HCT116 (cell line): ENCODE measurements at regions not wholly inside any gene's neighbourhood (a gene's known extent, or its start where the extent isn't known, plus 50 kb on each side); places are given as distances from the start of the nearest gene placed in this dataset.

Experiments
- ATAC-seq: fragments of 200-7000 bp; cut with Tn5 transposase; 2 replicates; pipeline ENCODE4 v1.9.1; 2020; ENCODE audit warnings: mild to moderate bottlenecking, moderate library complexity
- BruUV-seq: library from RNA; stranded (reverse); fragments of 400-500 nt; replicated peaks from 2 replicates; lab custom pipeline; 2021; lab: Mats Ljungman, UMichigan
- CTCF ChIA-PET: fragments of 300-600 bp; sonication (Branson Sonifier 250); formaldehyde crosslinking; loops from one replicate; lab custom pipeline; 2021; ENCODE audit warnings: antibody characterized with exemption; lab: Charles Lee
- POLR2A ChIA-PET: fragments of 300-600, 350-600 bp; sonication (Branson Sonifier 250); formaldehyde crosslinking; loops from one replicate; lab custom pipeline; 2021; ENCODE audit warnings: antibody characterized with exemption; lab: Charles Lee
- RAD21 ChIA-PET, 2 experiments: fragments of 300-600 bp; sonication (Branson Sonifier 250); formaldehyde crosslinking; loops; one replicate each; lab custom pipeline; 2023; ENCODE audit warnings: low total read pairs in 2 of 2; ENCODE audit not compliant: uncharacterized antibody in 2 of 2, unreplicated experiment in 2 of 2, low non-redundant PET in 1 of 2; lab: Charles Lee
- DNase-seq: peaks from one replicate; pipeline ENCODE4 v3.0.0-alpha.2; 2010; ENCODE audit warnings: low read depth, low spot score
- H2AFZ ChIP-seq: fragments of 200-600 bp; shearing (Covaris generic), sonication (generic); 2 replicates; pipeline ENCODE4 v1.6.1; 2017; ENCODE audit warnings: low read depth, mixed run types, mixed read lengths, antibody characterized with exemption, low read length; ENCODE audit not compliant: poor library complexity, severe bottlenecking
- H3K27ac ChIP-seq: 2 replicates; pipeline ENCODE4 v1.5.1; 2012; ENCODE audit warnings: low read depth, low read length
- H3K27me3 ChIP-seq: fragments of 200-600 bp; sonication (generic); 2 replicates; pipeline ENCODE4 v1.6.1; 2016; ENCODE audit warnings: mixed run types, low read length, mixed read lengths; ENCODE audit not compliant: insufficient read depth
- H3K36me3 ChIP-seq, 2 experiments: fragments of 200-500 bp in 1 of 2; fragments of 200-600 bp in 1 of 2; sonication (Bioruptor generic) in 1 of 2; sonication (generic) in 1 of 2; 2 replicates each; pipeline versions ENCODE4 v1.5.1 to v1.6.1; 2014 to 2016; ENCODE audit warnings: low read length in 2 of 2, inconsistent platforms in 1 of 2, mixed read lengths in 1 of 2, mixed run types in 1 of 2; ENCODE audit not compliant: insufficient read depth in 2 of 2, control insufficient read depth in 1 of 2
- H3K4me1 ChIP-seq, 2 experiments: fragments of 200-600 bp in 1 of 2; sonication (generic) in 1 of 2; 2 replicates each; pipeline versions ENCODE4 v1.5.1 to v1.6.1; 2012 to 2017; ENCODE audit warnings: low read length in 2 of 2, inconsistent platforms in 1 of 2, mild to moderate bottlenecking in 1 of 2, mixed read lengths in 1 of 2, mixed run types in 1 of 2, moderate library complexity in 1 of 2; ENCODE audit not compliant: insufficient read depth in 2 of 2, control insufficient read depth in 1 of 2
- H3K4me2 ChIP-seq: fragments of 200-600 bp; sonication (generic); 2 replicates; pipeline ENCODE4 v1.6.1; 2017; ENCODE audit warnings: mixed run types, low read length, mixed read lengths
- H3K4me3 ChIP-seq, 2 experiments: fragments of 200-600 bp in 1 of 2; sonication (generic) in 1 of 2; replicated peaks in 1 of 2; 2 replicates each; pipeline ENCODE4 v1.5.1; 2011 to 2016; ENCODE audit warnings: low read length in 2 of 2, control low read depth in 1 of 2, low read depth in 1 of 2, mild to moderate bottlenecking in 1 of 2, mixed read lengths in 1 of 2, mixed run types in 1 of 2
- H3K79me2 ChIP-seq: fragments of 200-600 bp; sonication (generic); 2 replicates; pipeline ENCODE4 v1.6.1; 2017; ENCODE audit warnings: mild to moderate bottlenecking, mixed run types, low read length, moderate library complexity, mixed read lengths; ENCODE audit not compliant: insufficient read depth
- H3K9ac ChIP-seq: fragments of 200-600 bp; sonication (generic); 2 replicates; pipeline ENCODE4 v1.6.1; 2016; ENCODE audit warnings: low read length, mixed read lengths
- H3K9me2 ChIP-seq: fragments of 200-600 bp; sonication (generic), shearing (Covaris generic); 2 replicates; pipeline ENCODE4 v1.6.1; 2017; ENCODE audit warnings: mixed run types, mild to moderate bottlenecking, moderate library complexity; ENCODE audit not compliant: insufficient read depth
- H3K9me3 ChIP-seq, 2 experiments: fragments of 200-500 bp in 1 of 2; fragments of 200-600 bp in 1 of 2; sonication (Bioruptor generic) in 1 of 2; sonication (generic) in 1 of 2; 2 replicates each; pipeline ENCODE4 v1.6.1; 2014 to 2017; ENCODE audit warnings: low read length in 2 of 2, mixed read lengths in 2 of 2, inconsistent platforms in 1 of 2, low read depth in 1 of 2, mild to moderate bottlenecking in 1 of 2, mixed run types in 1 of 2, moderate library complexity in 1 of 2; ENCODE audit not compliant: control insufficient read depth in 1 of 2, insufficient read depth in 1 of 2
- H4K20me1 ChIP-seq: fragments of 200-600 bp; sonication (generic), shearing (Covaris generic); 2 replicates; pipeline ENCODE4 v1.6.1; 2017; ENCODE audit warnings: mixed run types, mild to moderate bottlenecking, moderate library complexity; ENCODE audit not compliant: insufficient read depth
- CEBPB ChIP-seq: IDR thresholded peaks from 2 replicates; pipeline ENCODE4 v1.6.1; 2012; ENCODE audit warnings: low read depth
- ELF1 ChIP-seq: IDR thresholded peaks from 2 replicates; pipeline ENCODE4 v1.6.1; 2012; ENCODE audit warnings: low read depth, borderline replicate concordance
- EZH2 ChIP-seq: fragments of 200-600 bp; sonication (generic); IDR thresholded peaks from 2 replicates; pipeline ENCODE4 v1.6.1; 2017; ENCODE audit warnings: antibody characterized with exemption, mixed run types
- EZH2phosphoT487 ChIP-seq: fragments of 200-600 bp; IDR thresholded peaks from 2 replicates; pipeline ENCODE4 v1.6.1; 2018; ENCODE audit warnings: antibody characterized with exemption, borderline replicate concordance
- JUND ChIP-seq: IDR thresholded peaks from 2 replicates; pipeline ENCODE4 v1.6.1; 2012
- POLR2A ChIP-seq: IDR thresholded peaks from 2 replicates; pipeline ENCODE4 v1.7.0; 2011; ENCODE audit warnings: borderline replicate concordance; ENCODE audit not compliant: insufficient read depth, insufficient read length; ENCODE audit errors: extremely low read depth
- POLR2AphosphoS5 ChIP-seq: IDR thresholded peaks from 2 replicates; pipeline ENCODE4 v1.6.1; 2011; ENCODE audit warnings: mild to moderate bottlenecking, low read depth, low read length, moderate library complexity
- SIN3A ChIP-seq: IDR thresholded peaks from 2 replicates; pipeline ENCODE4 v1.6.1; 2012; ENCODE audit warnings: low read depth
- SP1 ChIP-seq: IDR thresholded peaks from 2 replicates; pipeline ENCODE4 v1.6.1; 2012; ENCODE audit warnings: low read depth
- SRF ChIP-seq: IDR thresholded peaks from 2 replicates; pipeline ENCODE4 v1.6.1; 2012; ENCODE audit warnings: low read depth
- TCF7L2 ChIP-seq: IDR thresholded peaks from 2 replicates; pipeline ENCODE4 v1.7.0; 2011; ENCODE audit warnings: borderline replicate concordance, inconsistent platforms; ENCODE audit not compliant: insufficient read depth, insufficient read length; ENCODE audit errors: extremely low read depth
- YY1 ChIP-seq: IDR thresholded peaks from 2 replicates; pipeline ENCODE4 v1.6.1; 2011; ENCODE audit warnings: low read length, low read depth, moderate library complexity, mild to moderate bottlenecking; ENCODE audit not compliant: insufficient replicate concordance; ENCODE audit errors: extremely low read depth
- ZFX ChIP-seq: fragments of 450-650 bp; IDR thresholded peaks from 2 replicates; pipeline ENCODE4 v1.6.1; 2017
- ZNF274 ChIP-seq: fragments of 200-500 bp; sonication (Bioruptor generic); IDR thresholded peaks from 2 replicates; pipeline ENCODE4 v1.6.1; 2014; ENCODE audit warnings: mild to moderate bottlenecking, low read depth, low read length, inconsistent platforms
- intact Hi-C: fragments of 100-400 bp; cut with micrococcal nuclease; formaldehyde crosslinking; loops from 2 replicates; pipeline ENCODE4 v1.10.0; 2022
- TF ChIP-seq, protein P1 (sequence below): IDR thresholded peaks from 2 replicates; pipeline ENCODE4 v1.6.1; 2011; ENCODE audit warnings: mild to moderate bottlenecking, low read length, moderate library complexity; ENCODE audit not compliant: insufficient replicate concordance; ENCODE audit errors: extremely low read depth
- TF ChIP-seq, protein P2 (sequence below): IDR thresholded peaks from 2 replicates; pipeline ENCODE4 v1.6.1; 2012
- TF ChIP-seq, protein P3 (sequence below): IDR thresholded peaks from 2 replicates; pipeline ENCODE4 v1.6.1; 2012
- TF ChIP-seq, protein P4 (sequence below), 3 experiments: fragments of 200-600 bp in 1 of 3; sonication (generic) in 1 of 3; IDR thresholded peaks in 2 of 3; conservative IDR thresholded peaks in 1 of 3; 2 replicates each; pipeline ENCODE4 v1.5.1; 2012 to 2017; ENCODE audit warnings: low read depth in 2 of 3, low read length in 2 of 3, antibody characterized with exemption in 1 of 3, borderline replicate concordance in 1 of 3, control low read depth in 1 of 3, mild to moderate bottlenecking in 1 of 3, mixed read lengths in 1 of 3, mixed run types in 1 of 3, moderate library complexity in 1 of 3; ENCODE audit not compliant: insufficient read depth in 1 of 3
- TF ChIP-seq, protein P5 (sequence below): IDR thresholded peaks from 2 replicates; pipeline ENCODE4 v1.6.1; 2012; ENCODE audit warnings: low read depth

DNA sequence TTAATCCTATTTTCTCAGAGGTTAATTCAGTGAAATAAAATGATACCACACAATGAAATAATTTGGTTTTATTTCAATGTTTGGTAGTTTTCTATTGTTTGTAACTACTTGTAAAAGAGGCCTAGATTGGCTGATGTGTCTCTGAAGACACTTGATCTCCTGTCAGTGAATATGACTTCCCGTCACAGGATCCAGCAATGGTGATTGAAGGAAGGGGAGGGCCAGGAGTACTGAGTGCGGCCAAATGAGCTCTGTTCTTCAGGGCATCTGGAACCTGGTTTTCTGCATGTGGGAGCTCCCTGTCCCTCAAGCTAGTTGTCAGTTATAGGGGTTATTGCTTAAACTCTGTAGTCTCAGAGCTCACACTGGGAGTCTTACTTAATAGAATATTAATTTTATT lies 86.5 kb upstream of the OTUD4 start:
- intact Hi-C loops: no loop called here
- no peak for ATAC-seq
- ChIA-PET RAD21 (no interaction called here), POLR2A (no interaction called here), CTCF (no interaction called here)
- no peaks in the 10 kb centered on the region for H3K79me2 ChIP-seq
- no peaks in the 10 kb centered on the region for H3K9me3 ChIP-seq
- H3K4me1 ChIP-seq: no peaks in the 10 kb centered on the region
- no peak overlapping the region for H3K9ac ChIP-seq
- H3K27ac ChIP-seq: no peak overlapping the region
- H3K4me3 ChIP-seq: no peak overlapping the region
- H3K27me3 ChIP-seq: no peaks in the 10 kb centered on the region
- TF ChIP-seq POLR2A: no peak
- TF ChIP-seq POLR2AphosphoS5: no peak
- TF ChIP-seq CEBPB: no peak
- TF ChIP-seq, protein P1, sequence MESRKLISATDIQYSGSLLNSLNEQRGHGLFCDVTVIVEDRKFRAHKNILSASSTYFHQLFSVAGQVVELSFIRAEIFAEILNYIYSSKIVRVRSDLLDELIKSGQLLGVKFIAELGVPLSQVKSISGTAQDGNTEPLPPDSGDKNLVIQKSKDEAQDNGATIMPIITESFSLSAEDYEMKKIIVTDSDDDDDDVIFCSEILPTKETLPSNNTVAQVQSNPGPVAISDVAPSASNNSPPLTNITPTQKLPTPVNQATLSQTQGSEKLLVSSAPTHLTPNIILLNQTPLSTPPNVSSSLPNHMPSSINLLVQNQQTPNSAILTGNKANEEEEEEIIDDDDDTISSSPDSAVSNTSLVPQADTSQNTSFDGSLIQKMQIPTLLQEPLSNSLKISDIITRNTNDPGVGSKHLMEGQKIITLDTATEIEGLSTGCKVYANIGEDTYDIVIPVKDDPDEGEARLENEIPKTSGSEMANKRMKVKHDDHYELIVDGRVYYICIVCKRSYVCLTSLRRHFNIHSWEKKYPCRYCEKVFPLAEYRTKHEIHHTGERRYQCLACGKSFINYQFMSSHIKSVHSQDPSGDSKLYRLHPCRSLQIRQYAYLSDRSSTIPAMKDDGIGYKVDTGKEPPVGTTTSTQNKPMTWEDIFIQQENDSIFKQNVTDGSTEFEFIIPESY: no peak
- no peak for TF ChIP-seq YY1
- no peak for TF ChIP-seq ELF1
- no peak for TF ChIP-seq SP1
- TF ChIP-seq ZFX: no peak
- TF ChIP-seq, protein P2, sequence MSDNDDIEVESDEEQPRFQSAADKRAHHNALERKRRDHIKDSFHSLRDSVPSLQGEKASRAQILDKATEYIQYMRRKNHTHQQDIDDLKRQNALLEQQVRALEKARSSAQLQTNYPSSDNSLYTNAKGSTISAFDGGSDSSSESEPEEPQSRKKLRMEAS: no peak
- TF ChIP-seq, protein P3, sequence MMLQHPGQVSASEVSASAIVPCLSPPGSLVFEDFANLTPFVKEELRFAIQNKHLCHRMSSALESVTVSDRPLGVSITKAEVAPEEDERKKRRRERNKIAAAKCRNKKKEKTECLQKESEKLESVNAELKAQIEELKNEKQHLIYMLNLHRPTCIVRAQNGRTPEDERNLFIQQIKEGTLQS: no peak
- no peak for TF ChIP-seq SIN3A
- TF ChIP-seq ZNF274: no peak
- TF ChIP-seq, protein P4, sequence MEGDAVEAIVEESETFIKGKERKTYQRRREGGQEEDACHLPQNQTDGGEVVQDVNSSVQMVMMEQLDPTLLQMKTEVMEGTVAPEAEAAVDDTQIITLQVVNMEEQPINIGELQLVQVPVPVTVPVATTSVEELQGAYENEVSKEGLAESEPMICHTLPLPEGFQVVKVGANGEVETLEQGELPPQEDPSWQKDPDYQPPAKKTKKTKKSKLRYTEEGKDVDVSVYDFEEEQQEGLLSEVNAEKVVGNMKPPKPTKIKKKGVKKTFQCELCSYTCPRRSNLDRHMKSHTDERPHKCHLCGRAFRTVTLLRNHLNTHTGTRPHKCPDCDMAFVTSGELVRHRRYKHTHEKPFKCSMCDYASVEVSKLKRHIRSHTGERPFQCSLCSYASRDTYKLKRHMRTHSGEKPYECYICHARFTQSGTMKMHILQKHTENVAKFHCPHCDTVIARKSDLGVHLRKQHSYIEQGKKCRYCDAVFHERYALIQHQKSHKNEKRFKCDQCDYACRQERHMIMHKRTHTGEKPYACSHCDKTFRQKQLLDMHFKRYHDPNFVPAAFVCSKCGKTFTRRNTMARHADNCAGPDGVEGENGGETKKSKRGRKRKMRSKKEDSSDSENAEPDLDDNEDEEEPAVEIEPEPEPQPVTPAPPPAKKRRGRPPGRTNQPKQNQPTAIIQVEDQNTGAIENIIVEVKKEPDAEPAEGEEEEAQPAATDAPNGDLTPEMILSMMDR (IDR thresholded peaks at IDR 0.05 in 2 of 3, conservative IDR thresholded peaks at IDR 0.05 in 1 of 3; ENCODE audit: borderline replicate concordance in 1 of 3, insufficient read depth in 1 of 3, low read depth in 2 of 3, low read length in 2 of 3): no peak
- TF ChIP-seq TCF7L2: no peak
- TF ChIP-seq, protein P5, sequence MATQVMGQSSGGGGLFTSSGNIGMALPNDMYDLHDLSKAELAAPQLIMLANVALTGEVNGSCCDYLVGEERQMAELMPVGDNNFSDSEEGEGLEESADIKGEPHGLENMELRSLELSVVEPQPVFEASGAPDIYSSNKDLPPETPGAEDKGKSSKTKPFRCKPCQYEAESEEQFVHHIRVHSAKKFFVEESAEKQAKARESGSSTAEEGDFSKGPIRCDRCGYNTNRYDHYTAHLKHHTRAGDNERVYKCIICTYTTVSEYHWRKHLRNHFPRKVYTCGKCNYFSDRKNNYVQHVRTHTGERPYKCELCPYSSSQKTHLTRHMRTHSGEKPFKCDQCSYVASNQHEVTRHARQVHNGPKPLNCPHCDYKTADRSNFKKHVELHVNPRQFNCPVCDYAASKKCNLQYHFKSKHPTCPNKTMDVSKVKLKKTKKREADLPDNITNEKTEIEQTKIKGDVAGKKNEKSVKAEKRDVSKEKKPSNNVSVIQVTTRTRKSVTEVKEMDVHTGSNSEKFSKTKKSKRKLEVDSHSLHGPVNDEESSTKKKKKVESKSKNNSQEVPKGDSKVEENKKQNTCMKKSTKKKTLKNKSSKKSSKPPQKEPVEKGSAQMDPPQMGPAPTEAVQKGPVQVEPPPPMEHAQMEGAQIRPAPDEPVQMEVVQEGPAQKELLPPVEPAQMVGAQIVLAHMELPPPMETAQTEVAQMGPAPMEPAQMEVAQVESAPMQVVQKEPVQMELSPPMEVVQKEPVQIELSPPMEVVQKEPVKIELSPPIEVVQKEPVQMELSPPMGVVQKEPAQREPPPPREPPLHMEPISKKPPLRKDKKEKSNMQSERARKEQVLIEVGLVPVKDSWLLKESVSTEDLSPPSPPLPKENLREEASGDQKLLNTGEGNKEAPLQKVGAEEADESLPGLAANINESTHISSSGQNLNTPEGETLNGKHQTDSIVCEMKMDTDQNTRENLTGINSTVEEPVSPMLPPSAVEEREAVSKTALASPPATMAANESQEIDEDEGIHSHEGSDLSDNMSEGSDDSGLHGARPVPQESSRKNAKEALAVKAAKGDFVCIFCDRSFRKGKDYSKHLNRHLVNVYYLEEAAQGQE: no peak
- no peak for TF ChIP-seq EZH2
- TF ChIP-seq EZH2phosphoT487: no peak
- no peak for TF ChIP-seq SRF
- no peak for TF ChIP-seq JUND
- TF ChIP-seq, all 23 proteins: peak for 0
- no TSS peak for BruUV-seq
- Histone ChIP-seq H4K20me1 (no peaks in the 10 kb centered on the region), H3K4me2 (no peak overlapping the region), H2AFZ (no peak overlapping the region), H3K9me2 (no peaks in the 10 kb centered on the region), H3K36me3 (no peaks in the 10 kb centered on the region)
- DNase-seq: no peak
